A673 (cell line): ENCODE measurements at regions not wholly inside any gene's neighbourhood (a gene's known extent, or its start where the extent isn't known, plus 50 kb on each side); places are given as distances from the start of the nearest gene placed in this dataset.

ENCODE experiments used
- CTCF ChIP-seq: fragments of 300-800, 200-600 bp; sonication (generic); conservative IDR thresholded peaks from 2 replicates; pipeline ENCODE4 v1.5.1; 2017; ENCODE audit warnings: low read depth, mild to moderate bottlenecking, antibody characterized with exemption, low read length, moderate library complexity, mixed read lengths
- EZH2 ChIP-seq: fragments of 200-600 bp; sonication (generic); IDR thresholded peaks from 2 replicates; pipeline ENCODE4 v1.6.1; 2017; ENCODE audit warnings: borderline replicate concordance, low read depth, mild to moderate bottlenecking, mixed read lengths, antibody characterized with exemption, low read length; ENCODE audit not compliant: poor library complexity, severe bottlenecking

DNA sequence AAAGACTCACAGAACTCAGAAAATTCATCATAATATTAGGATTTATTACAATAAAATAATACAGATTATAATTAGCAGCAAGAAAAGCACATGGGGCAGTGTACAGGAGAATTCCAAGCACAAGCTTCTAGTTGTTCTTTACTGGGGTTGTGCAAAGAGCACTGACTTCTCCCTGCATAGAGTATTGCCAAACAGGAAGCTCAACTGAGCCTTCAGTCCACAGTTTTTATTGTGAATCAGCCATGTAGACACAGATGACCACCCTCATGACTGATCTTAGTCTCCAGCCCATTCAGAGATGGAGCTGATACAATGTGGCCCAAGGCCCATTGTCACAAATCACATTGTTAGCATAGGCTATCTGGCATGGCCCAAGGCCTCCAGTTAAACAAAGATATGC, 798.9 kb downstream of the KCNA4 start:
- no peak for TF ChIP-seq CTCF
- no peak for TF ChIP-seq EZH2
